MCF 10A (cell line): ENCODE measurements at regions not wholly inside any gene's neighbourhood (a gene's known extent, or its start where the extent isn't known, plus 50 kb on each side); places are given as distances from the start of the nearest gene placed in this dataset.

ENCODE experiments used
- BruUV-seq: library from RNA; stranded (reverse); fragments of 400-500 nt; replicated peaks from 2 replicates; lab custom pipeline; 2021; lab: Mats Ljungman, UMichigan
- CTCF ChIA-PET: fragments of 300-600 bp; sonication (Branson Sonifier 250); formaldehyde crosslinking; extraction: SDS; loops from one replicate; lab custom pipeline; 2021; ENCODE audit warnings: antibody characterized with exemption, inconsistent platforms; lab: Yijun Ruan, JAX
- POLR2A ChIA-PET: fragments of 300-600, 350-650 bp; sonication (Branson Sonifier 250); formaldehyde crosslinking; extraction: SDS; loops from one replicate; lab custom pipeline; 2020; ENCODE audit warnings: antibody characterized with exemption, inconsistent platforms; lab: Yijun Ruan, JAX
- DNase-seq: peaks from one replicate; pipeline ENCODE4 v3.0.0-alpha.2; 2018; ENCODE audit not compliant: unreplicated experiment
- H3K27ac Mint-ChIP-seq: one replicate; pipeline ENCODE4 v1.8.0; 2022; ENCODE audit warnings: mild to moderate bottlenecking, low read depth, mixed read lengths; ENCODE audit not compliant: unreplicated experiment
- H3K27me3 Mint-ChIP-seq: one replicate; pipeline ENCODE4 v1.8.0; 2022; ENCODE audit warnings: mixed read lengths; ENCODE audit not compliant: insufficient read depth, unreplicated experiment
- H3K36me3 Mint-ChIP-seq: one replicate; pipeline ENCODE4 v1.8.0; 2022; ENCODE audit warnings: mild to moderate bottlenecking, moderate library complexity, mixed read lengths; ENCODE audit not compliant: insufficient read depth, unreplicated experiment
- H3K4me1 Mint-ChIP-seq: one replicate; pipeline ENCODE4 v1.8.0; 2022; ENCODE audit warnings: mixed read lengths; ENCODE audit not compliant: insufficient read depth, unreplicated experiment
- H3K4me3 Mint-ChIP-seq: one replicate; pipeline ENCODE4 v1.8.0; 2022; ENCODE audit warnings: mild to moderate bottlenecking, moderate library complexity, mixed read lengths; ENCODE audit not compliant: unreplicated experiment
- H3K9me3 Mint-ChIP-seq: one replicate; pipeline ENCODE4 v1.8.0; 2022; ENCODE audit warnings: mixed read lengths; ENCODE audit not compliant: unreplicated experiment
- CTCF ChIP-seq: fragments of 200-600 bp; IDR thresholded peaks from one replicate; pipeline ENCODE4 v1.8.0; 2022; ENCODE audit warnings: antibody characterized with exemption, mild to moderate bottlenecking; ENCODE audit not compliant: unreplicated experiment
- intact Hi-C: fragments of 100-400 bp; cut with micrococcal nuclease; formaldehyde crosslinking; loops from 2 replicates; pipeline ENCODE4 v1.14.1; 2022

GRCh38 chr14:22423958-22424357 is 165.1 kb downstream of the DAD1 start:
- no peak overlapping the region for H3K4me3 Mint-ChIP-seq
- CTCF ChIA-PET: interaction anchor here (0.6 to 1.5 kb wide), 3 partner anchors 14 to 105 kb away, joined by 4 to 6 read pairs (median 5); no protein-coding TSS in a partner anchor
- H3K4me1 Mint-ChIP-seq: peaks cover 18% of the 10 kb centered on the region
- BruUV-seq: no TSS peak
- POLR2A ChIA-PET: no interaction called here
- no peaks in the 10 kb centered on the region for H3K9me3 Mint-ChIP-seq
- peaks cover 11% of the 10 kb centered on the region for H3K27me3 Mint-ChIP-seq
- no peak for DNase-seq
- no peak overlapping the region for H3K27ac Mint-ChIP-seq
- TF ChIP-seq CTCF: no peak
- H3K36me3 Mint-ChIP-seq: no peaks in the 10 kb centered on the region
- intact Hi-C loops: no loop called here

GRCh38 chr14:22422238-22422637 is 166.8 kb downstream of the DAD1 start:
- ChIA-PET POLR2A (interaction anchor here (0.8 kb wide), 1 partner anchor 10 kb away, joined by 3 read pairs; no protein-coding TSS in a partner anchor), CTCF (interaction anchor here (0.7 to 2.3 kb wide), 4 partner anchors 31 to 134 kb away, joined by 3 to 10 read pairs (median 6); no protein-coding TSS in a partner anchor)
- Mint-ChIP-seq H3K36me3 (no peaks in the 10 kb centered on the region), H3K9me3 (no peaks in the 10 kb centered on the region), H3K27me3 (peaks cover 11% of the 10 kb centered on the region), H3K4me1 (peaks cover 1% of the 10 kb centered on the region), H3K4me3 (no peak overlapping the region), H3K27ac (no peak overlapping the region)
- no peak for DNase-seq
- intact Hi-C loops: no loop called here
- BruUV-seq: no TSS peak
- no peak for TF ChIP-seq CTCF

GRCh38 chr14:22420598-22421186 is 168.3 kb downstream of the DAD1 start:
- Mint-ChIP-seq H3K27me3 (peaks cover 11% of the 10 kb centered on the region), H3K4me3 (no peak overlapping the region), H3K9me3 (no peaks in the 10 kb centered on the region), H3K4me1 (no peaks in the 10 kb centered on the region), H3K36me3 (no peaks in the 10 kb centered on the region), H3K27ac (no peak overlapping the region)
- POLR2A ChIA-PET: interaction anchor here (0.6 to 1.2 kb wide), 2 partner anchors 8 to 9 kb away, joined by 3 read pairs; no protein-coding TSS in a partner anchor
- intact Hi-C loops: no loop called here
- no peak for TF ChIP-seq CTCF
- DNase-seq: peak; percentile 28
- no TSS peak for BruUV-seq
- CTCF ChIA-PET: interaction anchor here (0.5 to 2.3 kb wide), 6 partner anchors 30 to 266 kb away, joined by 3 to 10 read pairs (median 4); no protein-coding TSS in a partner anchor

- intact Hi-C loops: no loop called here
- no peak for DNase-seq
- POLR2A ChIA-PET: interaction anchor here (1.2 kb wide), 1 partner anchor 8 kb away, joined by 3 read pairs; no protein-coding TSS in a partner anchor
- BruUV-seq: no TSS peak
- peaks cover 11% of the 10 kb centered on the region for H3K27me3 Mint-ChIP-seq
- no peak overlapping the region for H3K27ac Mint-ChIP-seq
- H3K9me3 Mint-ChIP-seq: no peaks in the 10 kb centered on the region
- H3K36me3 Mint-ChIP-seq: no peaks in the 10 kb centered on the region
- no peaks in the 10 kb centered on the region for H3K4me1 Mint-ChIP-seq
- no peak overlapping the region for H3K4me3 Mint-ChIP-seq
- CTCF ChIA-PET: no interaction called here
- no peak for TF ChIP-seq CTCF
Measured at GRCh38 chr14:22419620-22420019, 169.4 kb downstream of the DAD1 start.
